ENCODE measurements at regions not wholly inside any gene's neighbourhood (a gene's known extent, or its start where the extent isn't known, plus 50 kb on each side); places are given as distances from the start of the nearest gene placed in this dataset.
"Not testable (repeated sequence)": the region's sequence is repeated elsewhere in the genome, so short reads cannot be mapped to it uniquely, and the experiment has no call there.

DNA sequence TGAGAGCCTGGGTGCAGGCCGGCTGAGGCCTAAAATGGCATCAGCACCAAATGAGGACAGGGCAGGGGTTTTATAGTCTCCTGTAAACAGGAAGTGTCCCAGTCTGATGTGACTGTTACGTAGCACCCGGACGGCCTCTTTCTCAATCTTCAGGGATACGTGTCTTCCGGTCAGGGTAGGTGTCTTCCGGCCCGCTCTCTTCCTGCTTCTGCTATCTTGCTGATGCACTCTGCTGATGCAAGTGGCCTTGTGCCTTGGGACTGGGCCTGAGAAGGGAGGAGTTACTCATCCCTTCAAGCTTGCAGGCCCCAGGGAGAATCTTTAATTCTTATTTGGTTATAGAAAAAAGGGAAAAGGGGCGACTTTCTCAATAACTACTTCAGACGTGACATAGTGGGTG is 172.1 kb upstream of the STK26 start:
- DNase-seq; CTCF ChIA-PET; H3K36me3 Mint-ChIP-seq (ENCODE audit: low read depth); H3K4me3 Mint-ChIP-seq; H3K4me1 Mint-ChIP-seq (ENCODE audit: low read depth); H3K27me3 Mint-ChIP-seq (ENCODE audit: low read depth); H3K9me3 Mint-ChIP-seq; intact Hi-C loops (cut with micrococcal nuclease); H3K27ac Mint-ChIP-seq: not testable (repeated sequence)

DNA sequence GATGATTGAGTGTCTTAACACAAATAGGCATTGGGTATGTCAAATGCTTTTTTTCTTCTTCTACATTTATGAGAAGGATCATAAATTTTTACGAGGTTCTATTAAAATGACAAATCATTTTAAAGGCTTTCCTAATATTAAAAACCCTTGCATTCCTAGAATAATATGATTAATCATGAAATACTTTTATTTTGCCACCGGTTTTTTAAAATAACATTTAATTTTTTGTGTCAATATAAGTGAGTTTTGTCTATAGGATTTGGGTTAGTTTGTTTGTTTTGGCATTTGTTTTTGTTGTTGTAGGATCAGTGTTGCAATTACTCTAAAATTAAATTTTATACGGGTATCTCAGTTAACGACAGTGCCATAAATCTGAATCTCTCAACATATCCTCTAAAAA is 169.7 kb upstream of the STK26 start:
- Mint-ChIP-seq H3K27ac (no peak overlapping the region), H3K27me3 (ENCODE audit: low read depth) (no peaks in the 10 kb centered on the region), H3K4me3 (no peak overlapping the region), H3K36me3 (ENCODE audit: low read depth) (no peaks in the 10 kb centered on the region), H3K9me3 (no peaks in the 10 kb centered on the region), H3K4me1 (ENCODE audit: low read depth) (no peaks in the 10 kb centered on the region)
- CTCF ChIA-PET = interaction anchor here (1.7 kb wide), 1 partner anchor 12 kb away, joined by 7 read pairs; no protein-coding TSS in a partner anchor
- intact Hi-C loops (cut with micrococcal nuclease) = no loop called here
- no peak for DNase-seq

- H3K27ac Mint-ChIP-seq = no peak overlapping the region
- no peak overlapping the region for H3K4me3 Mint-ChIP-seq
- H3K36me3 Mint-ChIP-seq (ENCODE audit: low read depth) = no peaks in the 10 kb centered on the region
- no peaks in the 10 kb centered on the region for H3K9me3 Mint-ChIP-seq
- intact Hi-C loops (cut with micrococcal nuclease) = loop anchor here (1.0 kb wide), 1 partner anchor 365 kb away; the partner anchor contains the start of gene RAP2C
- DNase-seq = no peak
- no peaks in the 10 kb centered on the region for H3K4me1 Mint-ChIP-seq (ENCODE audit: low read depth)
- no peaks in the 10 kb centered on the region for H3K27me3 Mint-ChIP-seq (ENCODE audit: low read depth)
- CTCF ChIA-PET = interaction anchor here (0.6 to 1.7 kb wide), 11 partner anchors 11 to 1588 kb away, joined by 3 to 7 read pairs (median 4); no protein-coding TSS in a partner anchor
Measured at GRCh38 chrX:131854581-131854980, 168.5 kb upstream of the STK26 start.

DNA sequence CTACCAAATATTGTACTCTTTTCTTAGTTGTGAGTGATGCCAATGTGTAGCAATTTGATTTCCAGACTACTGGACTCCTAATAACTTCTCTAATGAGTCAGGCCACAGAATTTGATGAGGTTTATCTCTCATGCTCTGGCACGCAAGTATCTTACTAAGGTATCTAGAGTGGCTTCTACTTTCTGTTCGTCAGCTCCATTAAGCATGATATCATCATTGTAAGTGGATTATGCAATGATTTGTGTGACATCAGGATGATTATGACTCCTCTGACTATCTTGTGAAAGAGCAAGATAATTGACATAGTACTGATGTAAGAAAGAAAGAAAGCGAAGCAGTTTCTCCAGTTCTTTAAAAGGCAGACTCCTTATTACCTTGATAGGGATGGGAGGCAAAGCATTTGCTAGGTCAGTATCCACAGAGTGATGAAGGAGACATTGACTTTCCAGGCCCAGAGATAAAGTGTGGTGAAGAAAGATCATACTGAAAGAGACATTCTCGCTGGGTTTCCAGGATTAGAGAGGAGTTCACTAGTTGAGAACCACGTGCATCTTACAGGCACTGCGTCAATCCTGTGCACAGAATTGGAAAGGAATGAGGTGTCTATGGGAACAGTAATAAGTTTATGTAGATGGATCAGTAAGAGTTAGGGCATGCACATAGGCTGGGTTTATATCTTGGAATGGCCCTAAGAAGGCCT is 161.9 kb upstream of the STK26 start:
- Mint-ChIP-seq H3K9me3 (no peaks in the 10 kb centered on the region), H3K4me3 (no peak overlapping the region), H3K27me3 (ENCODE audit: low read depth) (no peaks in the 10 kb centered on the region), H3K36me3 (ENCODE audit: low read depth) (no peaks in the 10 kb centered on the region), H3K4me1 (ENCODE audit: low read depth) (no peaks in the 10 kb centered on the region), H3K27ac (no peak overlapping the region)
- CTCF ChIA-PET = no interaction called here
- intact Hi-C loops (cut with micrococcal nuclease) = no loop called here
- no peak for DNase-seq

- Mint-ChIP-seq H3K27ac (no peak overlapping the region), H3K9me3 (no peaks in the 10 kb centered on the region), H3K4me3 (no peak overlapping the region), H3K4me1 (ENCODE audit: low read depth) (no peaks in the 10 kb centered on the region), H3K36me3 (ENCODE audit: low read depth) (no peaks in the 10 kb centered on the region), H3K27me3 (ENCODE audit: low read depth) (no peaks in the 10 kb centered on the region)
- intact Hi-C loops (cut with micrococcal nuclease) = no loop called here
- DNase-seq = no peak
- CTCF ChIA-PET = interaction anchor here (1.5 kb wide), 1 partner anchor 20 kb away, joined by 4 read pairs; no protein-coding TSS in a partner anchor
Measured at GRCh38 chrX:131862321-131862720, 160.8 kb upstream of the STK26 start.

- no peaks in the 10 kb centered on the region for H3K9me3 Mint-ChIP-seq
- no peaks in the 10 kb centered on the region for H3K36me3 Mint-ChIP-seq (ENCODE audit: low read depth)
- intact Hi-C loops (cut with micrococcal nuclease) = no loop called here
- no peak for DNase-seq
- no peak overlapping the region for H3K4me3 Mint-ChIP-seq
- H3K27ac Mint-ChIP-seq = no peak overlapping the region
- H3K27me3 Mint-ChIP-seq (ENCODE audit: low read depth) = no peaks in the 10 kb centered on the region
- CTCF ChIA-PET = no interaction called here
- no peaks in the 10 kb centered on the region for H3K4me1 Mint-ChIP-seq (ENCODE audit: low read depth)
Measured at GRCh38 chrX:131869182-131869581, 153.9 kb upstream of the STK26 start.

- H3K4me3 Mint-ChIP-seq = no peak overlapping the region
- CTCF ChIA-PET = no interaction called here
- no peak for DNase-seq
- no peaks in the 10 kb centered on the region for H3K9me3 Mint-ChIP-seq
- H3K27me3 Mint-ChIP-seq (ENCODE audit: low read depth) = no peaks in the 10 kb centered on the region
- intact Hi-C loops (cut with micrococcal nuclease) = no loop called here
- no peaks in the 10 kb centered on the region for H3K4me1 Mint-ChIP-seq (ENCODE audit: low read depth)
- no peaks in the 10 kb centered on the region for H3K36me3 Mint-ChIP-seq (ENCODE audit: low read depth)
- H3K27ac Mint-ChIP-seq = no peak overlapping the region
Measured at GRCh38 chrX:131874300-131874699, 148.8 kb upstream of the STK26 start.

GRCh38 chrX:131875827-131876226 is 147.3 kb upstream of the STK26 start:
- H3K4me3 Mint-ChIP-seq; H3K36me3 Mint-ChIP-seq (ENCODE audit: low read depth): not testable (repeated sequence)

DNA sequence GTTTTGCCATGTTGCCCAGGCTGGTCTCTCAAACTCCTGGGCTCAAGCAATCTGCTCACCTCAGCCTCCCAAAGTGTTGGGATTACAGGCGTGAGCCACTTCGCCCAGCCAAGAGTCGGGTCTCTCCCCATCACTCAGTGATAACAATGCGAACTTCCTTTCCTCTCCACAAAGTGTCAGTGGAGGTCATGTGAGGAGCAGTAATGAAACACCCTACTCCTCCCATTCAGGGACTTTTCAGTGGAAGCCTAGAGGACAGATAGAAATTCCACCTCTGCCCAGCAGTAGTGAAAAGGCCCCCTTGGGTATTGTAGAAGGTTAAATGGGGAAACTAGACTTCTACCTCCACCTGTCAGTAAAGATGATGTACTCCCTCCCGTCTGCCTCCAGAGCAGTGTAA is 141.9 kb upstream of the STK26 start:
- Mint-ChIP-seq H3K36me3 (ENCODE audit: low read depth) (no peaks in the 10 kb centered on the region), H3K4me1 (ENCODE audit: low read depth) (no peaks in the 10 kb centered on the region), H3K27ac (no peak overlapping the region), H3K9me3 (no peaks in the 10 kb centered on the region), H3K4me3 (no peak overlapping the region), H3K27me3 (ENCODE audit: low read depth) (no peaks in the 10 kb centered on the region)
- CTCF ChIA-PET = no interaction called here
- intact Hi-C loops (cut with micrococcal nuclease) = no loop called here
- no peak for DNase-seq

More at GRCh38 chrX:131875827-131876226, 147.3 kb upstream of the STK26 start:
- H3K4me1 Mint-ChIP-seq (ENCODE audit: low read depth); H3K27me3 Mint-ChIP-seq (ENCODE audit: low read depth); intact Hi-C loops (cut with micrococcal nuclease); DNase-seq; H3K27ac Mint-ChIP-seq; H3K9me3 Mint-ChIP-seq; CTCF ChIA-PET: not testable (repeated sequence)

DNA sequence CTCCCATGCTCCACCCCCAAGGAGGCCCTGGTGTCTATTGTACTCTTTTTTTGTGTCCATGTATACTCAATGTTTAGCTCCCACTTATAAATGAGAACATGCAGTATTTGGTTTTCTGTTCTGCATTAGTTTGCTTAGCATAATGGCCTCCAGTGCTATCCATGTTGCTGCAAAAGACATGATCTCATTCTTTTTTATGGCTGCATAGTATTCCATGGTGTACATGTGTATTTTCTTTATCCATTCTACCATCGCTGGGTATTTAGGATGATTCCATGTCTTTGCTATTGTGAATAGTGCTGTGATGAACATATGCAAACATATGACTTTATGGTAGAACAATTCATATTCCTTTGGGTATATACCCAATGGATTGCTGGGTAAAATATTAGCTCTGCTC is 138.1 kb upstream of the STK26 start:
- H3K27ac Mint-ChIP-seq; CTCF ChIA-PET; H3K36me3 Mint-ChIP-seq (ENCODE audit: low read depth); DNase-seq; H3K9me3 Mint-ChIP-seq; H3K4me3 Mint-ChIP-seq; intact Hi-C loops (cut with micrococcal nuclease); H3K4me1 Mint-ChIP-seq (ENCODE audit: low read depth); H3K27me3 Mint-ChIP-seq (ENCODE audit: low read depth): not testable (repeated sequence)

GRCh38 chrX:131893857-131894256 is 129.2 kb upstream of the STK26 start:
- H3K27me3 Mint-ChIP-seq (ENCODE audit: low read depth); H3K9me3 Mint-ChIP-seq; H3K4me3 Mint-ChIP-seq; intact Hi-C loops (cut with micrococcal nuclease); H3K4me1 Mint-ChIP-seq (ENCODE audit: low read depth); CTCF ChIA-PET; H3K36me3 Mint-ChIP-seq (ENCODE audit: low read depth); DNase-seq; H3K27ac Mint-ChIP-seq: not testable (repeated sequence)

DNA sequence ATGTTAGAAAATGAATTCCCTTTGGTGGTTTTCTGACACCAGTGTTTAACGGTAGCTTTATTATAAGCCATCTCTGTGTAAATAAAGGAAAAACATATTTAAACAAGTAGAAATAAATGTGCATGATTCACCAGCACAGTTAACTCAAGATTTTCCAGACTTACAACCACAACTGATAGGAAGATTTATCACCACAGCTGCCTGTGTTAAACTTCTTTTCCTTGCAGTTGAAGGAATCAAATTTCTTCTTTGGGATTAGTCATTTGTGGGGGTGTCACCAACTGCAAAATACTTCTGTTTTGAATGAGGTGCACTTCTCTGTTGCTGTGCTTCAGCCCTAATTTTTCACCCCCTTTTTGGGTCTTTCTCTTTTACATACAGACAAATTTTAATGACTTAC is 128.1 kb upstream of the STK26 start:
- no peak for DNase-seq
- H3K36me3 Mint-ChIP-seq (ENCODE audit: low read depth) = no peaks in the 10 kb centered on the region
- intact Hi-C loops (cut with micrococcal nuclease) = loop anchor here (5.0 kb wide), 2 partner anchors 92 to 127 kb away; partner anchors contain the start of gene STK26
- H3K27ac Mint-ChIP-seq = no peak overlapping the region
- H3K27me3 Mint-ChIP-seq (ENCODE audit: low read depth) = no peaks in the 10 kb centered on the region
- peaks cover 7% of the 10 kb centered on the region for H3K4me1 Mint-ChIP-seq (ENCODE audit: low read depth)
- no peak overlapping the region for H3K4me3 Mint-ChIP-seq
- CTCF ChIA-PET = no interaction called here
- no peaks in the 10 kb centered on the region for H3K9me3 Mint-ChIP-seq

GRCh38 chrX:131895807-131896206 is 127.3 kb upstream of the STK26 start:
- intact Hi-C loops (cut with micrococcal nuclease) = loop anchor here (5.0 kb wide), 2 partner anchors 91 to 126 kb away; partner anchors contain the start of gene STK26
- DNase-seq = no peak

More at GRCh38 chrX:131895807-131896206, 127.3 kb upstream of the STK26 start:
- no peaks in the 10 kb centered on the region for H3K36me3 Mint-ChIP-seq (ENCODE audit: low read depth)
- H3K27ac Mint-ChIP-seq = no peak overlapping the region
- CTCF ChIA-PET = interaction anchor here (0.9 kb wide), 1 partner anchor 69 kb away, joined by 3 read pairs; no protein-coding TSS in a partner anchor
- no peaks in the 10 kb centered on the region for H3K27me3 Mint-ChIP-seq (ENCODE audit: low read depth)
- no peaks in the 10 kb centered on the region for H3K9me3 Mint-ChIP-seq
- no peak overlapping the region for H3K4me3 Mint-ChIP-seq
- H3K4me1 Mint-ChIP-seq (ENCODE audit: low read depth) = peaks cover 7% of the 10 kb centered on the region
